ENCODE measurements at regions not wholly inside any gene's neighbourhood (a gene's known extent, or its start where the extent isn't known, plus 50 kb on each side); places are given as distances from the start of the nearest gene placed in this dataset.
"Not testable (repeated sequence)": the region's sequence is repeated elsewhere in the genome, so short reads cannot be mapped to it uniquely, and the experiment has no call there.

GRCh38 chr5:18264126-18264882 is 630.0 kb downstream of the TAF11L14 start:
- DNase-seq, result no peak

GRCh38 chr5:18270635-18271338 is 636.5 kb downstream of the TAF11L14 start:
- DNase-seq, result no peak

GRCh38 chr5:18276939-18277338 is 642.7 kb downstream of the TAF11L14 start:
- DNase-seq, result no peak

GRCh38 chr5:18281947-18282581 is 647.8 kb downstream of the TAF11L14 start:
- no peak for DNase-seq

GRCh38 chr5:18285257-18285656 is 651.0 kb downstream of the TAF11L14 start:
- no peak for DNase-seq

GRCh38 chr5:18292146-18292545 is 657.9 kb downstream of the TAF11L14 start:
- DNase-seq, result no peak

- not testable (repeated sequence) for DNase-seq
These were observed 661.4 kb downstream of the TAF11L14 start for GRCh38 chr5:18295696-18296095.

- DNase-seq, result no peak
These were observed 664.9 kb downstream of the TAF11L14 start for GRCh38 chr5:18299166-18299565.

GRCh38 chr5:18305288-18305924 is 671.1 kb downstream of the TAF11L14 start:
- peak; percentile 35 for DNase-seq

- no peak for DNase-seq
These were observed 677.0 kb downstream of the TAF11L14 start for GRCh38 chr5:18311266-18311665.

- no peak for DNase-seq
These were observed 677.8 kb downstream of the TAF11L14 start for GRCh38 chr5:18312016-18312415.

GRCh38 chr5:18314192-18314778 is 680.0 kb downstream of the TAF11L14 start:
- no peak for DNase-seq

- no peak for DNase-seq
These were observed 687.1 kb downstream of the TAF11L14 start for GRCh38 chr5:18321262-18321942.

- no peak for DNase-seq
These were observed 689.6 kb downstream of the TAF11L14 start for GRCh38 chr5:18323891-18324290.

- no peak for DNase-seq
These were observed 691.2 kb downstream of the TAF11L14 start for GRCh38 chr5:18325431-18325830.

GRCh38 chr5:18329328-18329727 is 695.1 kb downstream of the TAF11L14 start:
- DNase-seq, result no peak

GRCh38 chr5:18333841-18334240 is 699.6 kb downstream of the TAF11L14 start:
- no peak for DNase-seq

- no peak for DNase-seq
These were observed 700.7 kb downstream of the TAF11L14 start for GRCh38 chr5:18334949-18335348.

GRCh38 chr5:18354828-18355227 is 720.6 kb downstream of the TAF11L14 start:
- DNase-seq, result no peak

- DNase-seq, result no peak
These were observed 723.2 kb downstream of the TAF11L14 start for GRCh38 chr5:18357486-18357885.

GRCh38 chr5:18366234-18366633 is 732.0 kb downstream of the TAF11L14 start:
- DNase-seq, result no peak

- DNase-seq, result peak; percentile 50
These were observed 736.3 kb downstream of the TAF11L14 start for GRCh38 chr5:18370531-18370930.
